Right lobe of liver (tissue), 4 donors: ENCODE measurements at regions not wholly inside any gene's neighbourhood (a gene's known extent, or its start where the extent isn't known, plus 50 kb on each side); places are given as distances from the start of the nearest gene placed in this dataset.

ENCODE experiments used
- POLR2A ChIP-seq: fragments of 450-650 bp; IDR thresholded peaks from one replicate; pipeline ENCODE4 v1.6.1; 2017; ENCODE audit warnings: antibody characterized with exemption, mild to moderate bottlenecking
- TF ChIP-seq, protein P1 (sequence below), 4 donors: fragments of 200-600 bp in 3 of 4; fragments of 450-650 bp in 1 of 4; IDR thresholded peaks; one replicate each; pipeline versions ENCODE4 v1.5.1 to v1.8.0; 2016 to 2022; ENCODE audit warnings: antibody characterized with exemption in 4 of 4, mild to moderate bottlenecking in 2 of 4
- donor health status: DM: no; HTN: no; CAD: no.
- donor health status: DM: no; HTN: no; CAD: no.
- donor health status: DM: no; HTN: yes; CAD: no.

DNA sequence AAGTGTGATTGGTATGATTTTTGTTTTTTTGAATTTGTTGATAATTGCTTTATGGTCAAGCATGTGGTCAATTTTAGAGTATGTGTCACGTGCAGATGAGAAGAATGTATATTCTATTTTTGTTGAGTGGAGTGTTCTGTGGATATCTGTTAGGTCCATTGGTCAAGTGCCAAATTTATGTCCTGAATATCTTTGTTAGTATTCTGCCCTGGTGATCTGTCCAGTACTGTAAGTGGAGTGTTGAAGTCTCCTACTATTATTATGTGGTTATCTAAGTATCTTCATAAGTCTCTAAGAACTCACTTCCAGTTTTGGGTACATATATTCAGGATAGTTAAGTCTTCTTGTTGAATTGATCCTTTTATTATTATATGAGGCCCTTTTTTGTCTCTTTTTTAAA lies 372.9 kb upstream of the MAOA start:
- TF ChIP-seq, protein P1, sequence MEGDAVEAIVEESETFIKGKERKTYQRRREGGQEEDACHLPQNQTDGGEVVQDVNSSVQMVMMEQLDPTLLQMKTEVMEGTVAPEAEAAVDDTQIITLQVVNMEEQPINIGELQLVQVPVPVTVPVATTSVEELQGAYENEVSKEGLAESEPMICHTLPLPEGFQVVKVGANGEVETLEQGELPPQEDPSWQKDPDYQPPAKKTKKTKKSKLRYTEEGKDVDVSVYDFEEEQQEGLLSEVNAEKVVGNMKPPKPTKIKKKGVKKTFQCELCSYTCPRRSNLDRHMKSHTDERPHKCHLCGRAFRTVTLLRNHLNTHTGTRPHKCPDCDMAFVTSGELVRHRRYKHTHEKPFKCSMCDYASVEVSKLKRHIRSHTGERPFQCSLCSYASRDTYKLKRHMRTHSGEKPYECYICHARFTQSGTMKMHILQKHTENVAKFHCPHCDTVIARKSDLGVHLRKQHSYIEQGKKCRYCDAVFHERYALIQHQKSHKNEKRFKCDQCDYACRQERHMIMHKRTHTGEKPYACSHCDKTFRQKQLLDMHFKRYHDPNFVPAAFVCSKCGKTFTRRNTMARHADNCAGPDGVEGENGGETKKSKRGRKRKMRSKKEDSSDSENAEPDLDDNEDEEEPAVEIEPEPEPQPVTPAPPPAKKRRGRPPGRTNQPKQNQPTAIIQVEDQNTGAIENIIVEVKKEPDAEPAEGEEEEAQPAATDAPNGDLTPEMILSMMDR (IDR thresholded peaks at IDR 0.05) = no peak
- no peak for TF ChIP-seq POLR2A
